ENCODE measurements at regions not wholly inside any gene's neighbourhood (a gene's known extent, or its start where the extent isn't known, plus 50 kb on each side); places are given as distances from the start of the nearest gene placed in this dataset.

DNA sequence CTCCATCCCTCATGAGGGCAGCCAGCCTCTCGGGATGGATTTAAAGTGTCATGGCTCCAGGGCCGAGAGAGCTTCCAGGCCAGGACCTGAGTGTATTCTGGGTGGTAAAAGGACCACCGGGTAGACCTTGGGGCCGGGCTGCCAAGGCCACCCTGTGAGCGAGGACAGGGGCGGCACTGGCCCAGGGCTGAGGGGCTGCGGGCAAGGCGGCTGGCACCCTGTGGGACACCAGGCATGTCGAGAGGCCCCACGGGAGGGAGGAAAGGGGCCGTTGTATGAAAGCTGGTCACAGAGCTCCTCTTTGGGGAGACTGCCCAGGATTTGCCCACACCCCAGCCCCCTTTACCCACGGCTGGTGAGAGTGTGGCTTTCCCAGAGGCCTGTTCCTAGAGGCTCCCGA lies 92.3 kb upstream of the RTL6 start:
- Histone ChIP-seq H3K27me3 (ENCODE audit: control insufficient read depth in 4 of 4, insufficient read depth in 4 of 4, low read length in 3 of 4) (peaks cover 0 to 14% (median 1%) of the 10 kb centered on the region in 4 donors), H3K9ac (ENCODE audit: low read depth in 1 of 2, low read length in 2 of 2) (no peak overlapping the region), H3K4me1 (ENCODE audit: control insufficient read depth in 4 of 4, insufficient read depth in 4 of 4, low read length in 3 of 4) (no peaks in the 10 kb centered on the region), H3K9me3 (ENCODE audit: control insufficient read depth in 4 of 4, low read length in 3 of 4) (no peaks in the 10 kb centered on the region), H3K27ac (ENCODE audit: low read depth in 1 of 2, low read length in 2 of 2) (no peak overlapping the region), H3K4me3 (ENCODE audit: low read depth in 1 of 3, low read length in 3 of 3) (no peak overlapping the region), H3K36me3 (ENCODE audit: control insufficient read depth in 4 of 4, insufficient read depth in 3 of 4, low read depth in 1 of 4, low read length in 3 of 4) (no peaks in the 10 kb centered on the region)
- TF ChIP-seq FOXA1 (IDR thresholded peaks at IDR 0.05) (no peak), NR2F2 (IDR thresholded peaks at IDR 0.05) (no peak), HNF4G (IDR thresholded peaks at IDR 0.05) (no peak), RXRA (IDR thresholded peaks at IDR 0.05) (no peak), SP1 (IDR thresholded peaks at IDR 0.05) (no peak), YY1 (IDR thresholded peaks at IDR 0.05) (no peak), EGR1 (IDR thresholded peaks at IDR 0.05; ENCODE audit: low read depth in 2 of 2) (no peak)
- TF ChIP-seq, protein P1, sequence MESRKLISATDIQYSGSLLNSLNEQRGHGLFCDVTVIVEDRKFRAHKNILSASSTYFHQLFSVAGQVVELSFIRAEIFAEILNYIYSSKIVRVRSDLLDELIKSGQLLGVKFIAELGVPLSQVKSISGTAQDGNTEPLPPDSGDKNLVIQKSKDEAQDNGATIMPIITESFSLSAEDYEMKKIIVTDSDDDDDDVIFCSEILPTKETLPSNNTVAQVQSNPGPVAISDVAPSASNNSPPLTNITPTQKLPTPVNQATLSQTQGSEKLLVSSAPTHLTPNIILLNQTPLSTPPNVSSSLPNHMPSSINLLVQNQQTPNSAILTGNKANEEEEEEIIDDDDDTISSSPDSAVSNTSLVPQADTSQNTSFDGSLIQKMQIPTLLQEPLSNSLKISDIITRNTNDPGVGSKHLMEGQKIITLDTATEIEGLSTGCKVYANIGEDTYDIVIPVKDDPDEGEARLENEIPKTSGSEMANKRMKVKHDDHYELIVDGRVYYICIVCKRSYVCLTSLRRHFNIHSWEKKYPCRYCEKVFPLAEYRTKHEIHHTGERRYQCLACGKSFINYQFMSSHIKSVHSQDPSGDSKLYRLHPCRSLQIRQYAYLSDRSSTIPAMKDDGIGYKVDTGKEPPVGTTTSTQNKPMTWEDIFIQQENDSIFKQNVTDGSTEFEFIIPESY (IDR thresholded peaks at IDR 0.05) = no peak
- TF ChIP-seq, protein P2, sequence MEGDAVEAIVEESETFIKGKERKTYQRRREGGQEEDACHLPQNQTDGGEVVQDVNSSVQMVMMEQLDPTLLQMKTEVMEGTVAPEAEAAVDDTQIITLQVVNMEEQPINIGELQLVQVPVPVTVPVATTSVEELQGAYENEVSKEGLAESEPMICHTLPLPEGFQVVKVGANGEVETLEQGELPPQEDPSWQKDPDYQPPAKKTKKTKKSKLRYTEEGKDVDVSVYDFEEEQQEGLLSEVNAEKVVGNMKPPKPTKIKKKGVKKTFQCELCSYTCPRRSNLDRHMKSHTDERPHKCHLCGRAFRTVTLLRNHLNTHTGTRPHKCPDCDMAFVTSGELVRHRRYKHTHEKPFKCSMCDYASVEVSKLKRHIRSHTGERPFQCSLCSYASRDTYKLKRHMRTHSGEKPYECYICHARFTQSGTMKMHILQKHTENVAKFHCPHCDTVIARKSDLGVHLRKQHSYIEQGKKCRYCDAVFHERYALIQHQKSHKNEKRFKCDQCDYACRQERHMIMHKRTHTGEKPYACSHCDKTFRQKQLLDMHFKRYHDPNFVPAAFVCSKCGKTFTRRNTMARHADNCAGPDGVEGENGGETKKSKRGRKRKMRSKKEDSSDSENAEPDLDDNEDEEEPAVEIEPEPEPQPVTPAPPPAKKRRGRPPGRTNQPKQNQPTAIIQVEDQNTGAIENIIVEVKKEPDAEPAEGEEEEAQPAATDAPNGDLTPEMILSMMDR (IDR thresholded peaks at IDR 0.05; ENCODE audit: low read depth, low read length, missing input control) = no peak
- WGBS = 89% methylated on average over 13 of the region's 13 CpGs
- no peak for DNase-seq (ENCODE audit: low spot score)

DNA sequence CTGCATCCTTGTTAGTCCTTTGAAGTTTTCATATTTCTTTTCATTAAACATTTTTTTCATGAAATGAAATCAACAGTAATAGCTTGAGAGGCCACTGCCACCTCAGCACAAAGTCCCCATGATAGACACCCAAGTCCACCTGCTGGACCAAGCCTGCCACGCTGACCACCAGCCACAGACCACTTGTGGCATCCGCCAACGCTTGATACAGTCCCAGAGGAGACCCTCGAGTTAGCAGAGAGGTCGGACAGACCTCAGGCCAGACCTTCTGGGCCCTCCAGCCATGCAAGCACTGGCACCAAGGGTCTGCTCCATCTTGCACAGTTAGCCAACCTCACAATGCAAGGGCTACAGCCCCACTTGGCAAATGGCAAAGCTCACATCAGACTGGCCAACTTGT lies 91.8 kb upstream of the RTL6 start:
- H3K4me3 ChIP-seq (ENCODE audit: low read depth in 1 of 3, low read length in 3 of 3) = no peak overlapping the region
- H3K36me3 ChIP-seq (ENCODE audit: control insufficient read depth in 4 of 4, insufficient read depth in 3 of 4, low read depth in 1 of 4, low read length in 3 of 4) = no peaks in the 10 kb centered on the region
- H3K9me3 ChIP-seq (ENCODE audit: control insufficient read depth in 4 of 4, low read length in 3 of 4) = no peaks in the 10 kb centered on the region
- no peak overlapping the region for H3K27ac ChIP-seq (ENCODE audit: low read depth in 1 of 2, low read length in 2 of 2)
- 85% methylated on average over 5 of the region's 5 CpGs for WGBS
- H3K9ac ChIP-seq (ENCODE audit: low read depth in 1 of 2, low read length in 2 of 2) = no peak overlapping the region
- TF ChIP-seq FOXA1 (IDR thresholded peaks at IDR 0.05) = no peak
- TF ChIP-seq GABPA (IDR thresholded peaks at IDR 0.05 in 1 of 2, conservative IDR thresholded peaks at IDR 0.05 in 1 of 2) = no peak
- no peak for TF ChIP-seq FOXA2 (IDR thresholded peaks at IDR 0.05)
- no peak for TF ChIP-seq RAD21 (IDR thresholded peaks at IDR 0.05)
- no peaks in the 10 kb centered on the region for H3K4me1 ChIP-seq (ENCODE audit: control insufficient read depth in 4 of 4, insufficient read depth in 4 of 4, low read length in 3 of 4)
- no peak for DNase-seq (ENCODE audit: low spot score)
- H3K27me3 ChIP-seq (ENCODE audit: control insufficient read depth in 4 of 4, insufficient read depth in 4 of 4, low read length in 3 of 4) = peaks cover 0 to 14% (median 1%) of the 10 kb centered on the region in 4 donors

DNA sequence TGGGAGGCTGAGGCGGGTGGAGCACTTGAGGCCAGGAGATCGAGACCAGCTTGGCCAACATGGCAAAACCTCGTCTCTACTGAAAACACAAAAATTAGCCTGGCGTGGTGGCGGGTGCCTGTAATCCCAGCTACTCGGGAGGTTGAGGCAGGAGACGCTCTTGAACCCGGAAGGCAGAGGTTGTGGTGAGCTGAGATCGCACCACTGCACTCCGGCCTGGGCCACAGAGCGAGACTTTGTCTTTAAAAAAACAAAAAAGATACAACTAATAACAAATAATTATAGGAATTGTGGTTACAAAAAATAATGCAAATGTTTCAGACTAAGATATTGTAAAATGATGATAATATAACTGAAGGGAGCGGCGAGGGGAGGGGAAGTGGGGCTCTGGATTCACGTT lies 90.3 kb upstream of the RTL6 start:
- Histone ChIP-seq H3K36me3 (ENCODE audit: control insufficient read depth in 4 of 4, insufficient read depth in 3 of 4, low read depth in 1 of 4, low read length in 3 of 4) (no peaks in the 10 kb centered on the region), H3K4me1 (ENCODE audit: control insufficient read depth in 4 of 4, insufficient read depth in 4 of 4, low read length in 3 of 4) (no peaks in the 10 kb centered on the region), H3K9me3 (ENCODE audit: control insufficient read depth in 4 of 4, low read length in 3 of 4) (no peaks in the 10 kb centered on the region), H3K9ac (ENCODE audit: low read depth in 1 of 2, low read length in 2 of 2) (no peak overlapping the region), H3K4me3 (ENCODE audit: low read depth in 1 of 3, low read length in 3 of 3) (no peak overlapping the region), H3K27me3 (ENCODE audit: control insufficient read depth in 4 of 4, insufficient read depth in 4 of 4, low read length in 3 of 4) (peaks cover 0 to 11% (median 1%) of the 10 kb centered on the region in 4 donors), H3K27ac (ENCODE audit: low read depth in 1 of 2, low read length in 2 of 2) (no peak overlapping the region)
- TF ChIP-seq FOXA1 (IDR thresholded peaks at IDR 0.05) (no peak), NR2F2 (IDR thresholded peaks at IDR 0.05) (no peak), FOXA2 (IDR thresholded peaks at IDR 0.05) (no peak), RAD21 (IDR thresholded peaks at IDR 0.05) (no peak), RXRA (IDR thresholded peaks at IDR 0.05) (no peak), JUND (IDR thresholded peaks at IDR 0.05) (no peak)
- TF ChIP-seq, protein P3, sequence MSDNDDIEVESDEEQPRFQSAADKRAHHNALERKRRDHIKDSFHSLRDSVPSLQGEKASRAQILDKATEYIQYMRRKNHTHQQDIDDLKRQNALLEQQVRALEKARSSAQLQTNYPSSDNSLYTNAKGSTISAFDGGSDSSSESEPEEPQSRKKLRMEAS (IDR thresholded peaks at IDR 0.05) = no peak
- TF ChIP-seq, protein P1 (IDR thresholded peaks at IDR 0.05) = no peak
- TF ChIP-seq, protein P4, sequence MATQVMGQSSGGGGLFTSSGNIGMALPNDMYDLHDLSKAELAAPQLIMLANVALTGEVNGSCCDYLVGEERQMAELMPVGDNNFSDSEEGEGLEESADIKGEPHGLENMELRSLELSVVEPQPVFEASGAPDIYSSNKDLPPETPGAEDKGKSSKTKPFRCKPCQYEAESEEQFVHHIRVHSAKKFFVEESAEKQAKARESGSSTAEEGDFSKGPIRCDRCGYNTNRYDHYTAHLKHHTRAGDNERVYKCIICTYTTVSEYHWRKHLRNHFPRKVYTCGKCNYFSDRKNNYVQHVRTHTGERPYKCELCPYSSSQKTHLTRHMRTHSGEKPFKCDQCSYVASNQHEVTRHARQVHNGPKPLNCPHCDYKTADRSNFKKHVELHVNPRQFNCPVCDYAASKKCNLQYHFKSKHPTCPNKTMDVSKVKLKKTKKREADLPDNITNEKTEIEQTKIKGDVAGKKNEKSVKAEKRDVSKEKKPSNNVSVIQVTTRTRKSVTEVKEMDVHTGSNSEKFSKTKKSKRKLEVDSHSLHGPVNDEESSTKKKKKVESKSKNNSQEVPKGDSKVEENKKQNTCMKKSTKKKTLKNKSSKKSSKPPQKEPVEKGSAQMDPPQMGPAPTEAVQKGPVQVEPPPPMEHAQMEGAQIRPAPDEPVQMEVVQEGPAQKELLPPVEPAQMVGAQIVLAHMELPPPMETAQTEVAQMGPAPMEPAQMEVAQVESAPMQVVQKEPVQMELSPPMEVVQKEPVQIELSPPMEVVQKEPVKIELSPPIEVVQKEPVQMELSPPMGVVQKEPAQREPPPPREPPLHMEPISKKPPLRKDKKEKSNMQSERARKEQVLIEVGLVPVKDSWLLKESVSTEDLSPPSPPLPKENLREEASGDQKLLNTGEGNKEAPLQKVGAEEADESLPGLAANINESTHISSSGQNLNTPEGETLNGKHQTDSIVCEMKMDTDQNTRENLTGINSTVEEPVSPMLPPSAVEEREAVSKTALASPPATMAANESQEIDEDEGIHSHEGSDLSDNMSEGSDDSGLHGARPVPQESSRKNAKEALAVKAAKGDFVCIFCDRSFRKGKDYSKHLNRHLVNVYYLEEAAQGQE (IDR thresholded peaks at IDR 0.05) = no peak
- DNase-seq (ENCODE audit: low spot score) = no peak
- 92% methylated on average over 14 of the region's 14 CpGs for WGBS

Measured in liver (tissue), 8 donors.